Central memory CD8-positive, alpha-beta T cell (primary cell): ENCODE measurements at regions not wholly inside any gene's neighbourhood (a gene's known extent, or its start where the extent isn't known, plus 50 kb on each side); places are given as distances from the start of the nearest gene placed in this dataset.

ENCODE experiments used
- ATAC-seq: fragments of 150-1000 bp; cut with Tn5 transposase; replicated peaks from 2 replicates; pipeline ENCODE4 v1.10.0; 2022; ENCODE audit warnings: mild to moderate bottlenecking, moderate FRiP score, moderate number of reproducible peaks; ENCODE audit not compliant: poor library complexity, severe bottlenecking; ENCODE audit errors: extremely low read depth
- DNase-seq, 2 donors: peaks; one replicate each; pipeline ENCODE4 v3.0.0; 2021; ENCODE audit warnings: low spot score in 2 of 2
- H3K27ac Mint-ChIP-seq: one replicate; pipeline ENCODE4 v1.8.0; 2022; ENCODE audit warnings: low read depth, mild to moderate bottlenecking, moderate library complexity, mixed read lengths
- H3K27me3 Mint-ChIP-seq: one replicate; pipeline ENCODE4 v1.8.0; 2022; ENCODE audit warnings: mixed read lengths
- H3K36me3 Mint-ChIP-seq: one replicate; pipeline ENCODE4 v1.8.0; 2022; ENCODE audit warnings: mild to moderate bottlenecking, moderate library complexity, mixed read lengths; ENCODE audit not compliant: insufficient read depth
- H3K4me1 Mint-ChIP-seq: one replicate; pipeline ENCODE4 v1.8.0; 2022; ENCODE audit warnings: mixed read lengths
- H3K4me3 Mint-ChIP-seq: one replicate; pipeline ENCODE4 v1.8.0; 2022; ENCODE audit warnings: mild to moderate bottlenecking, moderate library complexity, mixed read lengths
- H3K9me3 Mint-ChIP-seq: one replicate; pipeline ENCODE4 v1.8.0; 2022; ENCODE audit warnings: mixed read lengths

GRCh38 chr17:36740157-36740556 is 138.8 kb downstream of the MRM1 start:
- Mint-ChIP-seq H3K27ac (no peak overlapping the region), H3K27me3 (peaks cover 15% of the 10 kb centered on the region), H3K4me1 (no peaks in the 10 kb centered on the region), H3K4me3 (no peak overlapping the region), H3K9me3 (no peaks in the 10 kb centered on the region), H3K36me3 (no peaks in the 10 kb centered on the region)
- DNase-seq (no peak), ATAC-seq (no peak)

DNA sequence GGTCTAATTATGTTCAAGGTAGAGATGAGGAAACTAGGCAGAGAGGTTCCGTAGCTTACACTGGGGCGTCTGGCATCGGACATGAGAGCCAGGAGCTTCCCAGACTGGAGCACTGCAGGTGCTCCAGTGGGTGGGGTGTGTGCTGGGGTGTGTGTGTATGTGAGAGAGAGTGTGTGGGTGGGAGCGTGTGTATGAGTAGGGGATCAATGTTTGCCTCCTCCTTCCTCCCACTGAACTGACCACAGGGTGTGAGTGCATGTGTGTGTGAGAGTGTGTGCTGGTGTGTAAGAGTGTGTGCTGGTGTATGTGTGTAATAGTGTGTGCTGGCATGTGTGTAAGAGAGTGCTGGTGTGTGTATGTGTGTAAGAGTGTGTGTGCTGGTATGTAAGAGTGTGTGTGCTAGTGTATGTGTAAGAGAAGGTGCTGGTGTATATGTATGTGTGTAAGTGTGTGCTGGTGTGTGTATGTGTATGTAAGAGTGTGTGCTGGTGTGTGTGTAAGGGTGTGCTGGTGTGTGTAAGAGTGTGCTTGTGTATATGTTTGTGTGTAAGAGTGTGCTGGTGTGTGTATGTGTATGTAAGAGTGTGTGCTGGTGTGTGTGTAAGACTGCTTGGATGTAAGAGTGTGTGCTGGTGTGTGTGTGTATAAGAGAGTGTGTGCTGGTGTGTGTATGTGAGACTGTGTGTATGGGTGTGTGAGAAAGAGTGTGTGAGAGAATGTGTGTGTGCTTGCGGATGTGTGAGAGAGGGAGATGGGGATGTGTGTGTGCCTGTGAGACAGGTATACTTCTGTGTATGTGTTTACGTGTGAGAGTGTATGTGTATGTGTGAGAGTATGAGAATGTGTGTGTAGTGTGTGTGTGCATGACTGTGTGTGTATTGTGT is 139.9 kb downstream of the MRM1 start:
- no peaks in the 10 kb centered on the region for H3K9me3 Mint-ChIP-seq
- H3K27ac Mint-ChIP-seq = no peak overlapping the region
- no peak for ATAC-seq

DNA sequence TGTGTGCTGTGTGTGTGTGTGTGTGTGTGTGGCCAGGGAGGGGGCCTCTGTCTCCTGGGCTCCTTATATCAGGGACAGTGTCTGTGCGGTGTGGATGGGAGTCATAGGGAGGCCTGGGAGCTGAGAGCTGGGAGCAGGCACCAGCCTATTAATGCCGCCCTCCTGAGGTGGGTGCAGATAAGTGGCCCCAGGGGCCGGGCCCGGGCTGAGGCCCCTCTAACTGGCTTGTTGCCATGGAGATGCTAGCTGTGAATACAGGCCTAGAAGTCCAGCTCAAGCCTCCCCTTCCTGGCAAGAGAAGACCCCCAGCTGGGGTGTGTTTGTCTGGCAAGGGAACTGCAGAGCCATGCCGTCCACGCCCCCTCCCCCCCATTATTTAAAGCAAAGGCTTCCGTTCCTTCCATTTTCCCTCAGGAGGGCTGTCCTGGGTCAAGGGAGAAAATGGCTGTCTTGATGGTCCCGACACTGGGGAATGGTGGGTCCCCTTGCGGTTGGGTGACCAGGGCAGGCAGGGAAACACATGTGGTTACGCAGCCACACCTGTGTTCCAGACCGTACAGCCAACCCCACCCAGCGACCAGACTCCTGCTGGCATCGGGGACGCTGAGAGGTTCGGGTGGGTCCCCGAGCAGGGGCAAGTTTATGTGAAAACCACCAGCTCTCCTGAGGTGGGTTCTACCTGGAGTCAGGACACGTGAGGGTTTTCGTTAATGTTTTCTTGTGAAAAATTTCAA is 141.1 kb downstream of the MRM1 start:
- H3K4me1 Mint-ChIP-seq = no peaks in the 10 kb centered on the region
- no peak overlapping the region for H3K4me3 Mint-ChIP-seq
- DNase-seq (no peak), ATAC-seq (no peak)
- no peaks in the 10 kb centered on the region for H3K36me3 Mint-ChIP-seq
- H3K27me3 Mint-ChIP-seq = no peaks in the 10 kb centered on the region
- no peaks in the 10 kb centered on the region for H3K9me3 Mint-ChIP-seq
- H3K27ac Mint-ChIP-seq = no peak overlapping the region

More for the DNA sequence above, 139.9 kb downstream of the MRM1 start:
- H3K4me1 Mint-ChIP-seq = no peaks in the 10 kb centered on the region
- no peak overlapping the region for H3K4me3 Mint-ChIP-seq
- peaks cover 4% of the 10 kb centered on the region for H3K27me3 Mint-ChIP-seq
- H3K36me3 Mint-ChIP-seq = no peaks in the 10 kb centered on the region
- no peak for DNase-seq

DNA sequence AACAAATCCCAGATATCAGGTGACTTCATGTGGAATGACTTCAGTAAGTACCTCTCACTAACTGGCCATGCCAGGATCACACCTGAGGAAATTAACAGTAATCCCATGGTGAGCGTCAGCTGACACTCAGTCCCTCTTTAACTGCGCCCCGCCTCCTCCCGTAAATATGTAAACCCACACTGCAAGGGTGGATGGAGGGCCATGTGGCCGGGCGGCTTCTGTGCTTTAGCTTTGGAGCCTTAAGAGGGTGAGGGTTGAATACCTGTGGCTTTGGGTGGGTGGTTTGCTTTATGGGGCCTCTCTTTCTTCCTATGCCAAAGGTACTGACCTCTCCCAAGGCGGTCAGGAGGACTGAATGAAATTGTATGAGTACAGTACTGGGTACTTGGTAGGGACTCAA is 141.7 kb downstream of the MRM1 start:
- H3K27me3 Mint-ChIP-seq = no peaks in the 10 kb centered on the region
- ATAC-seq (no peak), DNase-seq (no peak)
- no peak overlapping the region for H3K27ac Mint-ChIP-seq
- H3K9me3 Mint-ChIP-seq = no peaks in the 10 kb centered on the region
- H3K4me1 Mint-ChIP-seq = no peaks in the 10 kb centered on the region
- no peak overlapping the region for H3K4me3 Mint-ChIP-seq
- no peaks in the 10 kb centered on the region for H3K36me3 Mint-ChIP-seq

DNA sequence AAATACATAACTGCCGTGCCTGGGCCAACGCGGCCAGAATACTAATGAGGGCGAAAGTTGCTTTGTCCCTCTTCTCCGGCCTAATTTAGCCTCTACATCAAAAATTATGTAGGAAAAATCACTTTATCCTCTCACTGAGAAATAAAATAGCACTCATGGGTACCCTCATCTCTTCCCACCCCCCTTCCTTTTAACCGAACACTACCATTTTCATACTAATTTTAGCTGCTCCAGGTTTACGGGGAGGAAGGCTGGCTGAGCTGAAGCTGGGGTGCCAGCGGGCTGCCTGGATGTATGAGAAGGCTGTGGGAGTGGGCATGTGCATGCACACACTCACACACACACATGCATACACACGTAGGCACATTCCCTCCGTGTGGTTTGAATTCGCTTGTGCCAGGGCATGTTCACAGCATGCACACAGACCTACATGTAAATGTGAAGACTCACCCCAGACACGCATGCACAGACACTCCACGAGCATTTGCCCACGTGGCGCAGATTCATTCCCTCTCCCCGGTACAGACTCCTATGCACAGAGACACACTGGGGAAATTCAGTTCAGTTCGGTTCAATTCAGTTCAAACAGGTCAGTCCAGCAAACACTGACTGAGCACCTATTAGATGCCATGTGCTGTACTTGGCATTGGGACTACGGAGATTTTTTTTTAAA is 145.1 kb downstream of the MRM1 start:
- Mint-ChIP-seq H3K36me3 (no peaks in the 10 kb centered on the region), H3K4me3 (no peak overlapping the region), H3K27ac (no peak overlapping the region), H3K27me3 (peaks cover 26% of the 10 kb centered on the region), H3K4me1 (no peaks in the 10 kb centered on the region), H3K9me3 (no peaks in the 10 kb centered on the region)
- DNase-seq (no peak), ATAC-seq (no peak)

GRCh38 chr17:36747861-36748260 is 146.5 kb downstream of the MRM1 start:
- Mint-ChIP-seq H3K36me3 (no peaks in the 10 kb centered on the region), H3K9me3 (no peaks in the 10 kb centered on the region)

DNA sequence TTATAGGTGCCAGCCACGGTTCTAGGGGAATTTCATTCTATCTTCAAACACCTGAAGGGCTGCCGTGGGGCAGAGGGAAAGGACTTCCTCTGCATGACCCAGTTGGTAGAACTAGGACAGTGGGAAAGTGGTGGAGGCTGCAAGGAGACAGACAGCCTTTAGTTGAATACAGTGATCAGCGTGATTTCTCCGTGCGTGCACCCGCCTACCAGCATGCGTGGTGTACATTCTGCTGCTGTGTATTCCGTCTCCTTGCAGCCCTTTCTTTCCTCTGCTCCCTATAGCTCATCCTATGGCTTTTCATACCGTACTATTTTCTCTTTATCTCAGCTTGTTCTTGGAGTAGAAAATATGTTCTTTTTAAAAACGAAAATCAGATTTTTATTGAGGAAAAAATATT is 146.9 kb downstream of the MRM1 start:
- Mint-ChIP-seq H3K4me1 (no peaks in the 10 kb centered on the region), H3K27ac (no peak overlapping the region), H3K9me3 (no peaks in the 10 kb centered on the region), H3K36me3 (no peaks in the 10 kb centered on the region), H3K4me3 (no peak overlapping the region), H3K27me3 (peaks cover 43% of the 10 kb centered on the region)
- ATAC-seq = no peak
- DNase-seq = no peak

More at GRCh38 chr17:36747861-36748260, 146.5 kb downstream of the MRM1 start:
- Mint-ChIP-seq H3K4me1 (no peaks in the 10 kb centered on the region), H3K27ac (no peak overlapping the region), H3K27me3 (peaks cover 39% of the 10 kb centered on the region), H3K4me3 (no peak overlapping the region)
- DNase-seq (no peak), ATAC-seq (no peak)

GRCh38 chr17:36749493-36749892 is 148.1 kb downstream of the MRM1 start:
- no peak for DNase-seq
- H3K27ac Mint-ChIP-seq = no peak overlapping the region
- no peaks in the 10 kb centered on the region for H3K4me1 Mint-ChIP-seq
- ATAC-seq = no peak
- H3K9me3 Mint-ChIP-seq = no peaks in the 10 kb centered on the region
- peaks cover 55% of the 10 kb centered on the region for H3K27me3 Mint-ChIP-seq
- no peak overlapping the region for H3K4me3 Mint-ChIP-seq
- H3K36me3 Mint-ChIP-seq = no peaks in the 10 kb centered on the region

DNA sequence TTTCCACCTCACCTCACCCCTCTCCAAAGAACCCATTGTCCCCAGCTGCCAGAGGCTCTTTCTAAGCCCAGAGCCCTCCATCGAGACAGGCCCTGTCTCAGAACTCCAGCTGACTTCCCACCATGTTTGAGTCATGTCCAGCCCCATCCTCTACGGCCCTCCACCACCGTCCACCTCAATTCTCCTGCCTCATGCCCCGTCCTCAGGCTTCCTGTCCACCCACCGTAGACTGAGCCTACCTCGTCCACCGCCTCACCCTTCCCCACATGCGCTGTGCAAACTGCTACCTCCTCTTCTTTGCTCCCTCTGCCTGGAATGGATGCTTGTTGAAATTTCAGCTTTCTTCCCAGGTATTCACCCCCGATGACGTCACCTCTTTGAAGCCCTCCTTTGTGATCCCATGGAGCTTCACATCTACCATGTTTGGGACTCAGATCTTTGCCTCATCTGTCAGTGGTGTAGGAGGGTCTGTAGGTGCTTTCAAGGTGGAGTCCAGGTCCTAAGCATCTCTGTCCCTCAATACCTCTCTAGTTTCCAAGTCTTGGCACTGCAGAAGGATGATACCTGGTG is 149.0 kb downstream of the MRM1 start:
- H3K36me3 Mint-ChIP-seq = no peaks in the 10 kb centered on the region
- H3K4me1 Mint-ChIP-seq = no peaks in the 10 kb centered on the region
- no peak for DNase-seq
- no peaks in the 10 kb centered on the region for H3K9me3 Mint-ChIP-seq
- ATAC-seq = no peak
- H3K4me3 Mint-ChIP-seq = no peak overlapping the region
- H3K27ac Mint-ChIP-seq = no peak overlapping the region
- H3K27me3 Mint-ChIP-seq = peaks cover 65% of the 10 kb centered on the region

DNA sequence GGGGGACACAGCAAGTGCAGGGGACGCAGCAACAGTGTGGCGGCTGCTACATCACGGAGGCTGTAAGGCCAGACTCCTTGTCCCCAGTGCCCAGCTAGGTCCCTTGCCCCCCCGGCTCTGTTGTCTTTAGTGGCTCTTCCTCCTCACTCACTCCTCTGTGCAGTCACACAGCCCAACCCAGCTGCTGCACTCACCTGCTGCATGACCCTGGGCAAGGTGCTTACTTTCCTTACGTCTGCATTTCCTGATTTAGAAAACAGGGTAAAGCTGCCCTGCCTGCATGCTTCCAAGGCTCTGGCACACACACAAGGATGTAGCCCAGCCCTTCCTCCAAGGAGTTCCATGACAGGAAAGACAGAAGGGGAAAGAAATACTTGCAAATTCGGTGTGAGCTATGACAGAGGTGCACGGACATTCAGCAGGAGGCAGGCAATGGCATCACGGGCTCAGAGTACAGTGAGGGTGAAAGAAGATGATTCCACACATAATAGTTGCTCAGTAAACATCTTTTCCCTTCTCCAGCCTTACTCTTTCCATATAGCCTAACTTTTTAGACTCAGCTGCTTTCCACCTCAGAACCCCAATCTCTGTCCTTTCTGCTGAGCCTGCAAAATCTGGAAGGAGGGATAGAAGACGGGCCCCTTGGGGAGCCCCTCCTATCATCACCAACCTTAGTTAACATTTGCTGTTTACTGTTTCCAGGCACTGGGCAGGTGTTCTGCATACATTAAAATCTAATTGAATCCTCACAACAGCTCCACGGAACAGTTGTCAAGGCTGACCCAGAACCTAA is 150.9 kb downstream of the MRM1 start:
- no peak overlapping the region for H3K27ac Mint-ChIP-seq
- H3K4me3 Mint-ChIP-seq = no peak overlapping the region
- no peaks in the 10 kb centered on the region for H3K4me1 Mint-ChIP-seq
- peaks cover 2% of the 10 kb centered on the region for H3K36me3 Mint-ChIP-seq
- ATAC-seq = no peak
- no peaks in the 10 kb centered on the region for H3K9me3 Mint-ChIP-seq
- DNase-seq = no peak
- H3K27me3 Mint-ChIP-seq = peaks cover 71% of the 10 kb centered on the region

GRCh38 chr17:36755586-36755985 is 154.2 kb downstream of the MRM1 start:
- Mint-ChIP-seq H3K4me1 (no peaks in the 10 kb centered on the region), H3K9me3 (no peaks in the 10 kb centered on the region), H3K27ac (no peak overlapping the region), H3K4me3 (no peak overlapping the region), H3K27me3 (peaks cover 49% of the 10 kb centered on the region), H3K36me3 (peaks cover 2% of the 10 kb centered on the region)
- no peak for ATAC-seq
- DNase-seq = no peak

DNA sequence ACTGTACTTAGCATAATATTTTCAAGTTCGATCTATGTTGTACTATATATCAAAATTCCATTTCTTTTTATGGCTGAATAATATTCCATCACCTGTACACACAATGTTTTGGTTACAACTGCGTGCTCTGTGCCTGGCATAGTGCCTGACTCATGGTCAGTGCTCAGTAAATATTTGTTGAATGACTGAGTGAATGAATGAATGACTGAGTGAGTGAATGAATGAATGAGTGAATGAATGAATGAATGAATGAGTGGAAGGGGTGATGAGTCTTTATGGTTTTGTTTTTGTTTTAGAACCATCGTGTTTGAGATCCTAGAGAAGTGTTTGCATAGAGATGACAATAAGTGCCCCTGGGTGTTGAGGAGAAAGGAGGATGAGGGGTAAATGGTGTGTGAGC is 155.3 kb downstream of the MRM1 start:
- Mint-ChIP-seq H3K9me3 (no peaks in the 10 kb centered on the region), H3K4me1 (no peaks in the 10 kb centered on the region), H3K27ac (no peak overlapping the region), H3K4me3 (no peak overlapping the region), H3K27me3 (peaks cover 43% of the 10 kb centered on the region), H3K36me3 (peaks cover 2% of the 10 kb centered on the region)
- ATAC-seq (no peak), DNase-seq (no peak)
